SIG-M5 treated with dmso at 0.1 percent for 504 hours (cell line): ENCODE measurements at regions not wholly inside any gene's neighbourhood (a gene's known extent, or its start where the extent isn't known, plus 50 kb on each side); places are given as distances from the start of the nearest gene placed in this dataset.

ENCODE experiments used
- DNase-seq: peaks from one replicate; lab custom pipeline; 2025; ENCODE audit not compliant: unreplicated experiment; lab: John Stamatoyannopoulos, UW

GRCh38 chr2:181241366-181241765 lies 215.8 kb upstream of the ITGA4 start:
- no peak for DNase-seq

DNA sequence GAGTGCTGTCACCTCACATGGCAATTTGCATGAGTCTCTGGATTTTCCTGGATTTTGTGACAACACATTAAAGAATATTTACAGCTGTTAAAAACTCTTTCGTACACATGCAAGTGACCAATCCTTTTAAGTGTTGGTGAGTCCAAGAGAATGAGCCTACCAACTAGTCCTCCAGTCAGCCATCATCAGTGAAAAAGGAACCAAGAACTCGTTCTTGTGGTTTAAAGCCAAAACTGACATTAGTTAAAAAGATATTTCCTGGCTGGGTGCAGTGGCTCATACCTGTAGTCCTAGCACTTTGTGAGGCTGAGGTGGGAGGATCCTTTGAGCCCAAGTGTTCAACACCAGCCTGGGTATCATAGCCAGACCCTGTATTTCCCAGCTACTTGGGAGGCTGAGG lies 215.4 kb upstream of the ITGA4 start:
- no peak for DNase-seq

DNA sequence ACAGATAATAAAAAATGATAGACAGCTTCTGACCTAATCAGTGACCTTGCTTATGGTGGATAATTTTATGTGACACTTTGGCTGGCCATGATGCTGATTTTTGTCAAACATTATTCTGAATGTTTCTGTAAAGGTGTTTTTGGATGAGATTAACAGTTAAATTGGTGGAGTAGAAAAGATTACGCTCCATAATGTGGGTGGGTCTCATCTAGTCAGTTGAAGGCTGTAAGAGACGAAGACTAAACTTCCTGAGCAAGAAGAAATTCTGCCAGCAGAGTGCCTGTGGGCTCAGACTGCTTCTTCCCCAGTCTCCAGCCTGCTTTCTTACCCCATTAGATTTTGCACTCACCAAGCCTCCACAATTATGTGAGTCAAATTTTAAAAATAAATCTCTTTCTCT lies 214.9 kb upstream of the ITGA4 start:
- no peak for DNase-seq

- DNase-seq: no peak
These were observed 213.9 kb upstream of the ITGA4 start for GRCh38 chr2:181243319-181243718.

- peak; percentile 48 for DNase-seq
These were observed 206.5 kb upstream of the ITGA4 start for GRCh38 chr2:181250691-181251090.

GRCh38 chr2:181252262-181253148 lies 204.7 kb upstream of the ITGA4 start:
- DNase-seq: peak; percentile 94

GRCh38 chr2:181253438-181253837 lies 203.7 kb upstream of the ITGA4 start:
- no peak for DNase-seq

- DNase-seq: peak; percentile 89
These were observed 201.5 kb upstream of the ITGA4 start for GRCh38 chr2:181255651-181256050.

DNA sequence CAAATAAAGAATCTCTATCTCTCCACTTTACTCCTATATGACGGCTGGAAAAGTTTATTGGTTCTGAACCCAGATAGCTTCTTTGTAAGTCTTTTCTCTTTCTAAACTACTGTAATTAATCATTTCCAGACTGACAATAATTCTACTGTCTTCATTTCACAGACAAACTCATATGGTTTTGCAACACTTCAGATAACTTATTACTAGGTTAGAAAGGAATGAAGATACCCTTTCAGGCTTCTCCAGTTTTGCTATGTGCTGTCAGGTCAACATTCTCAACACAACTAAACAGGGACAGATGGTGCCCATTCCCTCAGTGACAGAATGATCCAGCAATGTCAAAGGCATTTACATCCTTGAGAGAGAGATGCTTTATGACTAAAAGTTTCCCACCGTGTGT lies 198.5 kb upstream of the ITGA4 start:
- no peak for DNase-seq

DNA sequence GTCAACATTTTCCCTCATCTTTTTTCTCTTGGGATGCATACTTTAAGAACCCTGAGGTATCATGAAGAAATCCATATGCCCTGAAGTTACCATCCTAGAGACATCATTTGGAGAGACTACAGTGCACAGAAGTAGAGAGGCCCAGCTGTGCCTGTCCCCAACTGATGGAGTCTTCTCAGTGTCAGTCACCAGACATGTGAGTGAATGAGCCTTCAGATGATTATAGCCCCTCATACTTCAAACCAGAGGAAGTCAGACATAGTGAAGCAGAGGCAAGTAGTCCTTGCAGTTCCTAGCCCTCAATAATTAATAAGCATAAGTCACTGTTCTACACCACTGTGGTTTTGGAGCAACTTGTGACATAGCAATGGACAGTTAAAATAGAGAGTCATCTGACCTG lies 194.4 kb upstream of the ITGA4 start:
- DNase-seq: no peak

- no peak for DNase-seq
These were observed 193.2 kb upstream of the ITGA4 start for GRCh38 chr2:181264001-181264400.

DNA sequence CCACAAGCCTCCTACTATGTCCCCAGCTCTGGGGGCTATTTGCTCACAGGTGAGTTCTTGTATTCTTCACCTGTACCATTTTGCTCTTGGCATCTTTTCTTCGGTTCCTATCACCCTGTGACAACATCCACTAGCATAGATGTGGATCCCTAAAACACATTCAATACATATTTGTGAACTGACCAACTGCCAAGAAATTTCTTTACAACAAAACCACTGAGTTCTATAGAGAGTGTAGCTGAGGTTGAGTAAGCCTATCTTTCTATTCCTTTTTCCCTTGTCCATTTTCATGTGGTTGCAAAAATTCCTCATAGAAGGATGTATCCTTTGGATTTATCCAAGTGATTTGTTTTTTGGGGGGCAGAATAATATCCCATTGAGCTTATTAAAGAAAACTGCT lies 192.7 kb upstream of the ITGA4 start:
- no peak for DNase-seq

- no peak for DNase-seq
These were observed 190.6 kb upstream of the ITGA4 start for GRCh38 chr2:181266614-181267013.

DNA sequence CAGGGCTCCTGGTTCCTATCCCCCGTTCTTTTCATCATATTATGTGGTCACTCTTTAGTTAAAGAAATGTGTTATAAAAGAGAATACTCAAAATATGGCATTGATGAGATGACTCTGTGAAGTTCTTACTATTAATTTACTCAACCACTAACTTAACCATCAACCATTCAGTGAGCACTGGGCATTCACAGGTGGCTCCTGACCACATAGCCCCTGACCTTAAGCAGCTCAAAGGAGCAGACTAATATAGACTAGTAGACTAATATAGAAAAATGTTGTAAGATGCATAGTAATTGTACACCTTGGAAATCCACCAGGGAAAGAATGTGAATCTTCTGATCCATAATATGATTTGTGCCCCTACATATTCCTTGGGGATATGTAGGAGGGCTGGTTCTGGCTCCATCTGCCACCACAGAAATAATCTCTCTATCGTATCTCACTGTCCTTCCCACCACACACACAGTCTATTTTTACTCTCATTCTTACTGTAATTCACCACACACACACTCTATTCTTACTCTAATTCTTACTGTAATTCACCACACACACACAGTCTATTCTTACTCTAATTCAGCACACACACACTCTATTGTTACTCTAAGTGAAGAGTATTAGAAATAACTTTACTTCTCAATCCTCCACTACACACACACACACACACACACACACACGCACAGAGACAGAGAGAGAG lies 188.9 kb upstream of the ITGA4 start:
- DNase-seq: no peak

DNA sequence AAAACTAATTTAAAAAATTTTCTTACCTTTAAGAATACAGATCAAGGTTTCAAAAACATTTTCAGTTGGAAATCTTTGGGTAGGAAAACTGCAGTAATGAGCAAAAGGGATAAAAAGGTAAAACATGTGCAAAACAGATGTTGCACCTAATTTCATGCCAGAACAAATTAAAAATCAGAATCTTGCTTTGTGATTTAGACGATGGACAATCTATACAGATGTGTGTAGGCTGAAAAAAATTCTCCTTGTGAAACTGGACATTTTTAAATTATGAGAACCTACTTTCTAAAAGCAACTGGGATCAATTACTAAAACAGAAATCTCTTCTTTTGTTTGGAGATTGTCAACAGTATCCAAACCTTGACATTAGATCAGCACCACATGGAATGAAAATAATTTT lies 183.2 kb upstream of the ITGA4 start:
- DNase-seq: no peak

DNA sequence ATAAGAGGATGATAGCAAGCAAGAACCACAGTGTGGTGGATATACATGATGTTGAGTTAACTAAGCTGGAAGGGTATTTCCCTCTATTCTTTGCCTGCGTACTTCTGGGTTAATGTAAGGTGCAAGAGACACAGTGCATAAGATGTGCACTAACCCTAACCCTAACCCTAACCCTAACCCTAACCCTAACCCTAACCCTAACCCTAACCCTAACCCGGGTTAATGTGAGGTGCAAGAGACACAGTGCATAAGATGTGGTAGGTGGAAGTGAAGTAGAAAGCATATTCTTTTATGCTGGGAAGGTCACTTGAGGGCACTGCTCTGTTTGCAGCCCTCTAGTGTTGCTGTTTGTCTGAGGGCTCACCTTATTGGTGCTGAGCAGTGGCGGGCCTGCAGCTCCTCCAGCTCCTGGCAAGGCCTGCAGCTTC lies 181.5 kb upstream of the ITGA4 start:
- DNase-seq: no peak

GRCh38 chr2:181281206-181281832 lies 175.9 kb upstream of the ITGA4 start:
- no peak for DNase-seq

DNA sequence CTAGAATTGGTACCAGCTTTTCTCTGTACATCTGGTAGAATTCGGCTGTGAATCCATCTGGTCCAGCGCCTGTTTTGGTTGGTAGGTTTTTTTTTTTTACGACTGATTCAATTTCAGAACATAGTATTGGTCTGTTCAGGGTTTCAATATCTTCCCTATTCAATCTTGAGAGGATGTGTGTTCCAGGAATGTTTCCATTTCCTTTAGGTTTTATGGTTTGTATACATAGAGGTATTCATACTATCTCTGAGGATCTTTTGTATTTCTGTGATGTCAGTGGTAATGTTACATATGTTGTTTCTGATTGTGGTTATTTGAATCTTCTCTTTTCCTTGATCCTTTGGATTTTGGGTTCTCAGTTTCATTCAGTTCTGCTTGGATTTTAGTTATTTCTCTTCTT lies 172.1 kb upstream of the ITGA4 start:
- no peak for DNase-seq

DNA sequence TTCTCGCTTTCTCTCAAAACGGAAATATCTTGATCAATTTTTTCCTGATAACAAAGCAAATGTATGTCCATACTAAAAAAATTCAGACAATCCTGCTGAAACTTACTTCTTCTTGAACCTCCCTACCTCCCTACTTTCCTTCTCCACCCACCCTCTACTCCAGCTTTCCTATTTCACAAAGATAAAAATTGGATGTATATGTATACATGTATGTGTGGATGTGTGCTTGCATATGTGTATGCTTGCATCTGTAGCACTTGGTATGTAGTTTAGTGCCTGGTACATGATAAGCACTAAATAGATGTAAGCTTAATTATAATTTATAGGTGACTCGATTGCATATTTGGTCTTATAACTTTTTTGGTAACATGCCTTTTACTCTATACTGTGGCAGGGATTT lies 167.5 kb upstream of the ITGA4 start:
- DNase-seq: no peak

- no peak for DNase-seq
These were observed 167.0 kb upstream of the ITGA4 start for GRCh38 chr2:181290182-181290581.

- DNase-seq: no peak
These were observed 162.2 kb upstream of the ITGA4 start for GRCh38 chr2:181294979-181295378.
